Frontal cortex (tissue), 3 donors: ENCODE measurements at regions not wholly inside any gene's neighbourhood (a gene's known extent, or its start where the extent isn't known, plus 50 kb on each side); places are given as distances from the start of the nearest gene placed in this dataset.
"Not testable (repeated sequence)": the region's sequence is repeated elsewhere in the genome, so short reads cannot be mapped to it uniquely, and the experiment has no call there.

Source experiments
- DNase-seq, 2 donors: peaks; one replicate each; pipeline ENCODE4 v3.0.0; 2012; ENCODE audit warnings: low spot score in 2 of 2
- FAIRE-seq: peaks from 2 replicates; lab custom pipeline; 2012; peaks lifted over from hg19 to GRCh38; lab: Jason Lieb, UNC
- donor health status: control.
- donor health status: control.
- donor health status: control.

DNA sequence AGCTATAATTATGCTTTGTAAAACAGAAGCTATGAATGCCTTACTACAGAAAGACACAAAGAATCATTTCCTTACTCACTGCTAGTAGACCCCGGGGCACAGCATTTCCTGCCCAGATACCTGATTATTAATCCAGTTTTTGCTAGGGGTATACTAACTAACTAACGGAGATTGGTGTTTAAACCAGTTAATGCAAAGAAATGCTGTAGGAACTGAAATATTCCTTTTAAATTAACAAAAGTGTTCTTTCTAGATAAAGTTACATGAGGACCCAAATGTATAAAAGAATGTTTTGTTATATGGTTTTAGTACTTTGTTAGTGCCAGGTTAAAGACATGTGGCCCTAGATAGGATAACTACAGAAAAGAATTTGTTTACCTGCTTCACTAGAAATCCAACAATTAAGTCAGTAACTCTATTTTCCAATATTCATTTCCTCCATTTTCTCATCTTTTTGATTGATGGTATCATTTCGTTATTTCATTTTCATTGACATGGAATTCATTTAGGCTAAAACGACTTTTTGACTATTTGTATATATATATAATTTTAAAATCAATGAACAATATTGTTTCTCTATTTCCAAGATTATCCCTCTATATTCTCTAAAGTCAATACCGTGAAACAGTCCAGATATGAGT, 169.0 kb downstream of the USP22 start:
- not testable (repeated sequence) for FAIRE-seq, DNase-seq

DNA sequence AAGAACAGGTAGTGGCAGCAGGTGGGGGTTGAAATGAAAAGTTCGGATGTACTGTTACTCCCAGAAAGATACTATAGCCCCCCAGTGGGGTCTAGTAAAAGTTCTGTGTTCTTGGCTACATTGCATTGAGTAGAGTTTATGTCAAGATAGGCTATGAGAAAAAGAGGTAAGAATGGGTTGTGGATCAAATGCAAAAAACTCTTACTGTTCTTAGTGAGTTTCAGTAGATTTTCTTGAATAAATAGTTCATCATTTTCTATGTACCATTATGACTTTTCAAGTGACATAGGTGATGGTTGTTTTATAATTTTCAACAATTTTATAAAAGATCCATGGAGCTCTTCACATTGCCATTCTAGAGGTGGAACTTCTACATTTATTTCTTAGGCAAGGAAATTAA, 165.4 kb downstream of the USP22 start:
- not testable (repeated sequence) for FAIRE-seq, DNase-seq

DNA sequence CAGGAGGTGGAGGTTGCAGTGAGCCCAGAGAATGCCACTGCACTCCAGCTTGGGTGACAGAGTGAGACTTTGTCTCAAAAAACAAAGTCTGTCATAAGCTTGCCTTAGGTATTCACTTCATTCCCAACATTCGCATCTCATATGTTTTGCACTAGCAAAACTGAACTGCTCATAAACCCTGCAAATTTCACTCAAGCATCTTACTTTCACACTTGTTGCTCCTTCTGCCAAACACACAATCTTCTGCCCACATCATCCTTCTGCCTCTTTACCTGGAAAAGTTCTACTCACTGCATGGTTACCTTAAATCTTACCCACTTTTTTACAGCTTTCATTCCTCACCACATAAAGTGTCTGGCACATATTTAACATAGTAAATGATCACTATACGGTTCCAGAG, 152.5 kb downstream of the USP22 start:
- DNase-seq = no peak
- FAIRE-seq = no peak

DNA sequence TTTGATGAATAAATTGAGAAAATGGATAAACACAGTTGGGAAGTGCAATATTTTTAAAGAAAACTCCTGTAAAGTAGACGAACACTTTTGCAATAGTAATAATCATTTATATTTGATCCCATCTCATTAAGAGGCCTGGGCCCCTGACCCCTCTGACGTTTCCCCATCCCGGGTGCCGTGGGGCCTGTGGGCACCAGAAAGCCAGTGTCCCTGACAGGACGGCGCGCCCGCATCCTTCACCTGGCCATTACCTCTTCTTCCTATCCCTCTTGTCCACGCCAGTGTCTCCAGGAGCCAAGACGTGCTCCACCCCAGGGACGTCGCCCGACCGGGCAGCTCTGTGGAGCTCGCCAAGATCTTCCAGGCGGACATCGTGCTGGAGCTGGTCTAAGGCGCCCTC, 147.4 kb downstream of the USP22 start:
- DNase-seq, FAIRE-seq: not testable (repeated sequence)

DNA sequence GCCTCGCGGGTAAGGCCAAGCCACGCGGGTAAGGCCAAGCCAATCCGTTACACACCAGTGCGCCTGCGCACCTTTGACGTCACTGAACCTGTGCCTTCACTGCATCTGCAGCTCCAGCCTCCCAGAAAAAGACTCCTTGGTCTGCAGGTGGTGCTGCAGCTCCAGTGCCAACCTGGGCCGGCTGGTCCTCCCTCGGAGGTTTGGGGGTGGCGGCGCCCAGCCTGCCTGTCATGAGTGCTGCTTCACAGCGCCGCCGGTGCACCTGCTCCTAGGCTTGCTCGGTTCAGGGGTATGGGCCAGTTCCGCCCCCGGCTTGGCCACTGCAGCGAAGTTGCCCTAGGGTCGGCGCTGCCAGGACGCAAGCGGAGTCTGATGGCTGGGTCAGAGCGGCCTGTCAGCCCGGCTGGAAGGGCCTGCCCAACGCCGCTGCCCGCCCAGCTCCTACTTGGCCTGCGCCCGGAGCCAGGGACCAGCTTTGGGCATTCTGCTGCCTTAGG, 146.6 kb downstream of the USP22 start:
- FAIRE-seq (no peak), DNase-seq (no peak)

DNA sequence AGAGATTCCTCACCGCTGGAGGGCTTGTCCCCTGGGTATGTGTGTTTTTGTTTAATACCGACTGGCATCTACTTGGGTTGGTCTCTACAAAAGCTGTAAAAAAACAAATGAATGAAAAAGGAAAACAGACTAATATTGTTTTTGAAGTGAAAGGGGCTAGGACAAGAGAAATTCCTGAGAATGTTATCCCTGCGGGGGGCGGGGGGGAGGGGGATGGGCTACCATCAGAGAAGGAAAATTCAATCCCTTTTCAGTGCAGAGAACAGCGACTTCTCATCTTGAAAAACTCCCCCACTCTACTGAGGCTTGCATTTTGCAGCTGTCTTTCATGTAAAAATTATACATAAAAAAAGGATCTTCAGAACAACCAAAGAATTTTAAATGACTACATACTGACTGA, 144.1 kb downstream of the USP22 start:
- FAIRE-seq, DNase-seq: not testable (repeated sequence)

DNA sequence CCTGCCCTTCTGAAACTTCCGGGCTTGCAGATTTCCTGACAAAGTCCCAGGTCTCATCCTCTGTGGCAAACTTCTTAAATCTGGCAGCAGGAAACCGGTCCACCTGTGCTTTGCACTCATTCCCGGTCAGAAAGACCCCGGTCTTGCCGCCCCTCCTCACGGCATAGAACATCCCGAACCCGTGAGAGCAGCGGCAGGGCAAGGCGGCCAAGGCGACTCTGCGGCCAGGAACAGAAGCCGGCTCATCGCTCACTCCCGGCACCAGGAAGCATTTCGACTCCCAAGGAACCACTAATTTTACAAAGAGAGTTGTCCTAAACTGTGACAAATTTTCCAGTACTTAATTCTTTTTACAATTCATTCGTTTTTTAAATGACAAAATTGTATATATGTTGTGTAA, 140.3 kb downstream of the USP22 start:
- not testable (repeated sequence) for FAIRE-seq, DNase-seq

DNA sequence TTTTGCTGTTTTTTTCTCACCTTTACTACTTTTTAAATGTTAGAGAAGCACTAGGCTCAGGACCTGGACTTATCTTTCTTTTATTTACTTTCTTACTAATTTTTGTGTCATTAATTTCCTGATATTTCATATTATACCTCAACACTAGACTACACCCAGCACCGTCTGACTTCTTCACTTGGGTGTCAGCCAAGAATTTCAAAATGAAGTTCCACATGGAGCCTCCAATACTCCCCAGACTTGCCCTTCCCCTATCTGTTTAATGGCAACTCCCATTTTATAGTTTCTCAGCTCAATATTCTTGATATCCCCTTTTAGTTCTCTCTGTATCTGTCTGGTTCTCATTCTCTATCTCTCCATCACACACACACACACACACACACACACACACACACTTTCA, 139.3 kb downstream of the USP22 start:
- FAIRE-seq, DNase-seq: not testable (repeated sequence)

DNA sequence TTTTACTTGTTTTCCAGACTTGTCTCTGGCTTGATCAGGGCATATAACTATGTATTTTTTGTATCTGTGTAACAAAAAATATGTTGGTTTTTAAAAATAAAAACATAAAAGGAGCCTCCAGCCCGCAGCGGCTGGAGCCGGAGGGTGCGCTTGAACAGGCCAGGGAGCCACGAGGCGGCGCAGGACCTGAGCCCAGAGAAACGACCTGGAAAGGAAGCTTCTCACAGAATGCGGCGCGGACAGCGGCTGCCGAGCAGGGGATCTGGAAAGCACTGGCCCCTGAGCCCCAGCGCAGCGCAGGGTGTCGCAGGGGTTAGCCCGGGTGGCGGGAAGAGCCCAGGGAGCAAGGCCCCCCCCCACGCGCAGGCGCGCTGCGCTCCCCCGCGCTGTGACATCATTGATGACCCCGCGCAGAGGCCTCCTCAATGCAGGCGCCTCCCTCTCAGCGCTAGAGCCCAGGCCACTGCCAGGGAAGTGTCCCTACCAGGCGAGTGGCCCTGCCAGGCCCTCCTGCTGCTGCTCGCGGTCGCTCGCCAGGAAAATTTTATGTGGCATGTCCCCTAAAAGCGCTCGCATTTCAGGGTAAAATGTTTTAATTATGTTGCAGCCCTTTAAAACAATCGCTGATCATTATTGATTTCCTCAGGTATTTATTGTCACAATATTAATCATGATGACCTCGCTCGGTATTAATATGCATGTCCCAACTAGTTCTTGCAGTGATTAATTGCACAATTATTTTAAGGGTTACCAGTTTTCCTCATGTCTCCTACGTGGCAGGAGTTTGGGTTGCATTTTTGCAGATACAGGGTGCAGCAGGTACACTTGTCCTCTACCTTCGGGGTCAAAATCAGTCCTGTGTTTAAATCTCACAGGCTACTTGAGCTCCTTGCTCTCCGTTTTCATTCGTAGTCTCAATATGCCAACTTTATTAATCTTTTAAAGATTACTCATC, 134.2 kb downstream of the USP22 start:
- FAIRE-seq = no peak
- peak; percentile 86 to 91 for DNase-seq

DNA sequence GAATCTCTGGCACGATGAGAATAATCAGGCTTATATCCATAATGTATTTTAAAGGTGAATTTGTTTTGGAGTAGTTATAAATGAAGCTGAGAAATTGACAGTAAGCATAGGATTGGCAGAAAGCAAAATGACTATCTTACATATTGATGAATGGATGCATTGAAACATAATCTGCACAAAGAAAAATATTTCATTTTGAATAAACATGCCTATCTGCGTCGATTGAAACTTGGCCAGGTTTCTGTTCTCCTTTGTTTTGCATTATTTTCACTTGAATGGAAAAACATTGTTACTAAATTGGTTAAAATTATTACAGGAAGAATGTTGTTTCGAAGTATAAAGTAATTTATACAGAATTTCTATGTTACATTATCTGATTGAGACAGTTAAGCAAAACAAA, 128.2 kb downstream of the USP22 start:
- DNase-seq (no peak), FAIRE-seq (no peak)

DNA sequence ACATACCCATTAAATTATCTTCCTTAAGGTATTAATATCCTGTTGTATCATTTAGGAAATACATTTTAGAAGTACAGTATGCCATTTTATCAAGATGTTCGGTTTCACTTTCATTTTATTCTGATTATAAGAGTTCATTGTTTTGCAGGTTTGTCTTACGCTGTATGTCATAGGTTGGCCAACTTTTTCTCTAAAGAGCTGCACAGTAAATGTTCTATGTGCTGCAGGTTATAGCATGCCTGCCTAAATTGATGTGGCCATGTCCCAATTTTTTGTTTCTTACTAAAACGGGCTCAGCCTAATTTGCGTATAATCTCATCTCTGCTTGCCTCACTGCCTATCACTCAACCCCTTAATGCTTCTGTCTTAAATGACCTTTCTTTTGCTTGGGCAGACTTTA, 126.4 kb downstream of the USP22 start:
- FAIRE-seq = no peak
- no peak for DNase-seq

DNA sequence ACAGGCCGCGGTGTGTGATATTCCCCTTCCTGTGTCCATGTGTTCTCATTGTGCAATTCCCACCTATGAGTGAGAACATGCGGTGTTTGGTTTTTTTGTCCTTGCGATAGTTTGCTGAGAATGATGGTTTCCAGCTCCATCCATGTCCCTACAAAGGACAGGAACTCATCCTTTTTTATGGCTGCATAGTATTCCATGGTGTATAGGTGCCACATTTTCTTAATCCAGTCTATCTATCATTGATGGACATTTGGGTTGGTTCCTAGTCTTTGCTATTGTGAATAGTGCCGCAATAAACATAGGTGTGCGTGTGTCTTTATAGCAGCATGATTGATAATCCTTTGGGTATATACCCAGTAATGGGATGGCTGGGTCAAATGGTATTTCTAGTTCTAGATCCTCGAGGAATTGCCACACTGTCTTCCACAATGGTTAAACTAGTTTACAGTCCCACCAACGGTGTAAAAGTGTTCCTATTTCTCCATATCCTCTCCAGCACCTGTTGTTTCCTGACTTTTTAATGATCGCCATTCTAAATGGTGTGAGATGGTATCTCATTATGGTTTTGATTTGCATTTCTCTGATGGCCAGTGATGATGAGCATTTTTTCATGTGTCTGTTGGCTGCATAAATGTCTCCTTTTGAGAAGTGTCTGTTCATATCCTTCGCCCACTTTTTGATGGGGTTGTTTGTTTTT, 125.1 kb downstream of the USP22 start:
- DNase-seq, FAIRE-seq: not testable (repeated sequence)

DNA sequence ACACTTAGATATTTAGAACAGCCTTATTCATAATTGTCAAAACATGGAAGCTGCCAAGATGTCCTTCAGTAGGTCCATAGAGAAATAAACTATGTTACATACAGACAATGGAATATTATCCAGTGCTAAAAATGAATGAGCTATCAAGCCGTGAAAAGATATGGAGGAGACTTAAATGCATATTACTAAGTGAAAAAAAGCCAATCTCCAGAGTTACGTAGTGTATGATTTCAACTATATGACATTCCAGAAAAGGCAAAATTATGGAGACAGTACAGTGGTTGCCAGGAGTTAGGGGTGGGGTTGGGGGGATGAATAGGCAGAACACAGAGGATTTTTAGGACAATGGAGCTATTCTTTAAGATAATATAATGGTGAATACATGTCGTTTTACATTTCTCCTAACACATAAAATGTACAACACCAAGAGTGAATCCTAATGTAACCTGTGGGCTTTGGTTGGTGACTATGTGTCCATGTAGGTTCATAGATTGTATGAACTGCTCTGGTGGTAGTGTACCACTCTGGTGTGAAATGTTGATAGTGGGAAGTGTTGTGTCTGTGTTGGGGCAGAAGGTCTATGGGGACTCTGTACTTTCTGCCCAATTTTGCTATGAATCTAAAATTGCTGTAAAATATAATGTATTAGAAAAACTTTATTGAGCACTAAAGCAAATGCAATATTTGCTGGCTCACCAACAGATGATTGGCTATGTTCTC, 122.6 kb downstream of the USP22 start:
- no peak for FAIRE-seq
- DNase-seq = no peak

DNA sequence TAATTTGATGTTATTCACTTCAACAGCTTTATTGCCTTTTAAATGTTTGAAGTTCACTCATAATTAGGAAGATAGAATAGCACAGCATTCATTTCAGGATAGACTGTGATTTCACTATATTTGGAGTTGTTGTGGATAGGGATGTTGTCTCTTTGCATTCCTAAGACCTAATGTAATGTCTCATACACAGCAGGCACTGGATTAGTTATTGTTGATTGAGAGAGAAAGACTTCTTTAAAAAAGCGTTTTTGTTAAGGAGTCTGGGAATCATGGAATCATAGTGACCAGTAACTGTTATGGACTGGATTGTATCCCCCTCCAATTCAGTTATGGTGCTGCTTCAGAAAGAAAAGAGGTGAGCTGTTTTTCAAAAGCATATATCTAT, 122.0 kb downstream of the USP22 start:
- DNase-seq (no peak), FAIRE-seq (no peak)

DNA sequence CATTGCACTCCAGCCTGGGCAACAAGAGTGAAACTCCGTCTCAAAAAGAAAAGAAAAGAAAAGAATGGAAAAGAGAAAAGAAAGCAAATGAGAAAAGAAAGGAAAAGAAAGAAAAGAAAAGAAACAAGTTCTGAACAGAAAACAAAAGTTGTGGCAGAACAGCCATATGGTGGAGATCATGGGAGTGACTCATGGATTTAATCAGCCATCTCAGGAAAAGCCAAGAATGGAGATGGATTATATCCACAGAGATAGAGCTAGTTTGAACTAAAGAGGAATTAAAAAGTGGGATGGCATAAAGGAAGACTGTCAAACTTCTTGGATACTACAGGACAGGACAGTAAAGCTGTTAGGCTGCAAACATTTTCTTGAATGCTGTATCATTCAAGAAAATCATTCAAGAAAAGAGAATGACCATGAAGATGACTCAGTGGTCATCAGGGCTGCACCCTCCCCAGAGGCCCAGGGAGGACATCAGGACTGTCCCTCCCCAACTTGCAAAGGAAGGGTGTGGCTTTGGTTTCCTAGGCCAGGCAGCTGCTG, 120.6 kb downstream of the USP22 start:
- no peak for FAIRE-seq
- DNase-seq = no peak

DNA sequence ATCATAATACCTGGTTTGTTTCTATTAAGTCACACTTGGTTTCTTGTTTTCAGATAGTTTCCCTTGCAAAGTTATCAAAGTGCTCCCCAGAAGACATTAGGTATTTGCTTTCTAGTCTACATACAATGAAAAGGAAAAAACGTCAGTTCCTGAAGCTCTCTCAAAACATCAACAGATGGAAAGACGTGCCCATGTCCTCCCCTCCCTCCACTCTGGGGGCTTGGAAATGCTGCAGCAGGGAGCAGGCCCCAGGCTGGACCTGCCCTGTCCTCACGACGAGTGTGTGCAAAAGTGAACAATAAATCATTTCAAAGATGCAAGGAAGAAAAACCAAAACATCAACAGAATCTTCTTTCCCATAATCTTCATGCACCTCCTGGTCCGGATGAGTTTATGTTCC, 118.5 kb downstream of the USP22 start:
- DNase-seq (no peak), FAIRE-seq (no peak)

DNA sequence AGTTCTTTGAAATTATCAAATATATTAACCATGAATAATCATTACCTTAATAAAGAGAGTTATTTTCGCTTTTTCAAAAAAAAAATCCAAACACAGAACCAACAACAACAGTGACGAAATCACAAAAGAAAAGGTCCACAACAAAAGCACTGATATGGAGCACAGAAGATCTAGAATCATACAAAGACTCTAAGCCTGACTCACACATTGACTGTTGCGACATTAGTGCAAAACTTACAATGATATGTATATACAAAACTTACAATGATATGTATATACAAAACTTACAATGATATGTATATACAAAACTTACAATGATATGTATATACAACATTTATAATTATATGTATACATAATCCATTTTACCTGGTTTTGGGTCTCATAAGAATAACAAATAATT, 117.7 kb downstream of the USP22 start:
- no peak for DNase-seq

DNA sequence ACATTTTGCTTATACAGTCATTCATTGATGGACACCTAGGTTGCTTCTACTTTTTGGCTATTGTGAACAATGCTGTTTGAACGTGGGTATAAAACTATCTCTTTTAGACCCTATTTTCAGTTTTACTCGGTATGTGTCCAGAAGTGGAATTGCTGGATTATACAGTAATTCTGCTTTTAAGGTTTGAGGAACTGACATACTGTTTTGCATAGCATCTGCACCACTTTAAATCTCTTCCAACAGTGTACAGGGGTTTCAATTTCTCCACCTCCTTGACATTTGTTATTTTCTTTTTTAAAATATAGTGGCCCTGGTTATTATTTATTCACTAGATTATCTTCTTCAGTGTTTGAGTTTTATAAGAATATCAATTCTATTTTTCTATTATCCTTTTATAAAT, 116.9 kb downstream of the USP22 start:
- FAIRE-seq (no peak), DNase-seq (no peak)

More for the DNA sequence above, 117.7 kb downstream of the USP22 start:
- FAIRE-seq = peak; percentile 97

DNA sequence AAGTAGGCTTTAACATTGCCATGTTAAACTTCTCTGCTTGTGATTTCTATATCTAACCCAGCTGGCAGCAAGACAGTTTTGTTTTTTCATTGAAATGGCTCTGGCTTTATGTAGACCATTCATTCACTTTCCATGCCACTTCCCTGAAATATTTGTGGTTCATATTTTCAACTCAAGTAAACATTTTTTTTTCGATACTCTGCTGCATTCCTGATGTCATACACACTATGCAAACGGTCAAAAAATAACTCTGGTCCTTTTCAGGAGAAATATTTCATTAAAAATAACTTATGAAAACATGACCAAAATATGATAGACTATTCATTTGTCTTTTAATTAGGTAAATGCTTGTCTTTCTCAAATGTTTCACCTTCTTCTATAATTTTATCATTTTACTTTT, 116.3 kb downstream of the USP22 start:
- FAIRE-seq (peak; percentile 19), DNase-seq (no peak)
